Activated naive CD4-positive, alpha-beta T cell treated with anti-CD3 and anti-CD28 coated beads for 36 hours (primary cell): ENCODE measurements at regions not wholly inside any gene's neighbourhood (a gene's known extent, or its start where the extent isn't known, plus 50 kb on each side); places are given as distances from the start of the nearest gene placed in this dataset.
A peak's percentile ranks its signal among the peaks of the same experiment; 100 is the strongest.

ENCODE experiments used
- CTCF ChIA-PET: fragments of 350-600 bp; sonication (Branson Sonifier 250); formaldehyde crosslinking; loops from one replicate; lab custom pipeline; 2021; ENCODE audit warnings: antibody characterized with exemption; lab: Charles Lee
- DNase-seq: peaks from one replicate; pipeline ENCODE4 v3.0.0-alpha.2; 2020
- H3K27ac Mint-ChIP-seq: one replicate; pipeline ENCODE4 v1.8.0; 2021; ENCODE audit warnings: mild to moderate bottlenecking, mixed read lengths
- H3K27me3 Mint-ChIP-seq: one replicate; pipeline ENCODE4 v1.8.0; 2021; ENCODE audit warnings: low read depth, mixed read lengths
- H3K36me3 Mint-ChIP-seq: one replicate; pipeline ENCODE4 v1.8.0; 2021; ENCODE audit warnings: low read depth, mixed read lengths
- H3K4me1 Mint-ChIP-seq: one replicate; pipeline ENCODE4 v1.8.0; 2021; ENCODE audit warnings: low read depth, mixed read lengths
- H3K4me3 Mint-ChIP-seq: one replicate; pipeline ENCODE4 v1.8.0; 2021; ENCODE audit warnings: mild to moderate bottlenecking, moderate library complexity, mixed read lengths
- H3K9me3 Mint-ChIP-seq: one replicate; pipeline ENCODE4 v1.8.0; 2021; ENCODE audit warnings: mixed read lengths
- intact Hi-C: fragments of 100-400 bp; cut with micrococcal nuclease; formaldehyde crosslinking; loops from one replicate; pipeline ENCODE4 v1.15.1; 2023

- peaks cover 2% of the 10 kb centered on the region for H3K4me1 Mint-ChIP-seq
- intact Hi-C loops, result no loop called here
- no peaks in the 10 kb centered on the region for H3K36me3 Mint-ChIP-seq
- no peaks in the 10 kb centered on the region for H3K9me3 Mint-ChIP-seq
- H3K4me3 Mint-ChIP-seq, result no peak overlapping the region
- H3K27ac Mint-ChIP-seq, result no peak overlapping the region
- peak; percentile 13 for DNase-seq
- H3K27me3 Mint-ChIP-seq, result no peaks in the 10 kb centered on the region
- CTCF ChIA-PET, result no interaction called here
Observed at GRCh38 chrX:69028006-69028760, 137.1 kb downstream of the PJA1 start.

GRCh38 chrX:69027181-69028005, 137.9 kb downstream of the PJA1 start:
- Mint-ChIP-seq H3K4me3 (no peak overlapping the region), H3K9me3 (no peaks in the 10 kb centered on the region), H3K36me3 (no peaks in the 10 kb centered on the region), H3K27ac (no peak overlapping the region), H3K27me3 (no peaks in the 10 kb centered on the region), H3K4me1 (peaks cover 2% of the 10 kb centered on the region)
- intact Hi-C loops, result no loop called here
- CTCF ChIA-PET, result no interaction called here
- no peak for DNase-seq

- peaks cover 2% of the 10 kb centered on the region for H3K4me1 Mint-ChIP-seq
- intact Hi-C loops, result no loop called here
- no peak overlapping the region for H3K27ac Mint-ChIP-seq
- H3K36me3 Mint-ChIP-seq, result no peaks in the 10 kb centered on the region
- CTCF ChIA-PET, result no interaction called here
- H3K27me3 Mint-ChIP-seq, result no peaks in the 10 kb centered on the region
- no peaks in the 10 kb centered on the region for H3K9me3 Mint-ChIP-seq
- H3K4me3 Mint-ChIP-seq, result no peak overlapping the region
- no peak for DNase-seq
Observed at GRCh38 chrX:69025802-69026301, 139.4 kb downstream of the PJA1 start.

GRCh38 chrX:69024931-69025330, 140.3 kb downstream of the PJA1 start:
- no peak for DNase-seq
- Mint-ChIP-seq H3K4me1 (peaks cover 2% of the 10 kb centered on the region), H3K4me3 (no peak overlapping the region), H3K9me3 (no peaks in the 10 kb centered on the region), H3K27ac (no peak overlapping the region), H3K36me3 (no peaks in the 10 kb centered on the region), H3K27me3 (no peaks in the 10 kb centered on the region)
- intact Hi-C loops, result no loop called here
- CTCF ChIA-PET, result interaction anchor here (0.7 kb wide), 1 partner anchor 127 kb away, joined by 4 read pairs; no protein-coding TSS in a partner anchor

GRCh38 chrX:69024161-69024736, 141.0 kb downstream of the PJA1 start:
- Mint-ChIP-seq H3K27ac (no peak overlapping the region), H3K27me3 (no peaks in the 10 kb centered on the region), H3K4me1 (peaks cover 2% of the 10 kb centered on the region), H3K4me3 (no peak overlapping the region), H3K9me3 (no peaks in the 10 kb centered on the region), H3K36me3 (no peaks in the 10 kb centered on the region)
- intact Hi-C loops, result no loop called here
- CTCF ChIA-PET, result no interaction called here
- no peak for DNase-seq

- no peaks in the 10 kb centered on the region for H3K9me3 Mint-ChIP-seq
Observed at GRCh38 chrX:69022430-69022829, 142.8 kb downstream of the PJA1 start.

GRCh38 chrX:69021141-69021960, 143.9 kb downstream of the PJA1 start:
- Mint-ChIP-seq H3K4me1 (no peaks in the 10 kb centered on the region), H3K9me3 (no peaks in the 10 kb centered on the region), H3K27me3 (no peaks in the 10 kb centered on the region), H3K27ac (no peak overlapping the region), H3K36me3 (no peaks in the 10 kb centered on the region), H3K4me3 (no peak overlapping the region)
- no peak for DNase-seq
- CTCF ChIA-PET, result no interaction called here
- intact Hi-C loops, result no loop called here

More at GRCh38 chrX:69022430-69022829, 142.8 kb downstream of the PJA1 start:
- CTCF ChIA-PET, result no interaction called here
- H3K27me3 Mint-ChIP-seq, result no peaks in the 10 kb centered on the region
- no peak for DNase-seq
- intact Hi-C loops, result no loop called here
- H3K27ac Mint-ChIP-seq, result no peak overlapping the region
- no peaks in the 10 kb centered on the region for H3K4me1 Mint-ChIP-seq
- no peaks in the 10 kb centered on the region for H3K36me3 Mint-ChIP-seq
- no peak overlapping the region for H3K4me3 Mint-ChIP-seq

GRCh38 chrX:69020316-69020715, 144.9 kb downstream of the PJA1 start:
- no peak overlapping the region for H3K4me3 Mint-ChIP-seq
- intact Hi-C loops, result no loop called here
- H3K9me3 Mint-ChIP-seq, result no peaks in the 10 kb centered on the region
- H3K27me3 Mint-ChIP-seq, result no peaks in the 10 kb centered on the region
- H3K36me3 Mint-ChIP-seq, result no peaks in the 10 kb centered on the region
- CTCF ChIA-PET, result no interaction called here
- DNase-seq, result no peak
- no peaks in the 10 kb centered on the region for H3K4me1 Mint-ChIP-seq
- no peak overlapping the region for H3K27ac Mint-ChIP-seq

- no peak overlapping the region for H3K4me3 Mint-ChIP-seq
- no peaks in the 10 kb centered on the region for H3K9me3 Mint-ChIP-seq
- no peak for DNase-seq
- CTCF ChIA-PET, result no interaction called here
- no peaks in the 10 kb centered on the region for H3K27me3 Mint-ChIP-seq
- H3K4me1 Mint-ChIP-seq, result no peaks in the 10 kb centered on the region
- intact Hi-C loops, result no loop called here
- H3K27ac Mint-ChIP-seq, result no peak overlapping the region
- H3K36me3 Mint-ChIP-seq, result no peaks in the 10 kb centered on the region
Observed at GRCh38 chrX:69019073-69019890, 146.0 kb downstream of the PJA1 start.

GRCh38 chrX:69018416-69019072, 146.7 kb downstream of the PJA1 start:
- CTCF ChIA-PET, result no interaction called here
- DNase-seq, result no peak
- Mint-ChIP-seq H3K4me1 (no peaks in the 10 kb centered on the region), H3K27me3 (no peaks in the 10 kb centered on the region), H3K4me3 (no peak overlapping the region), H3K27ac (no peak overlapping the region), H3K36me3 (no peaks in the 10 kb centered on the region), H3K9me3 (no peaks in the 10 kb centered on the region)
- intact Hi-C loops, result no loop called here

GRCh38 chrX:69016293-69016941, 148.8 kb downstream of the PJA1 start:
- Mint-ChIP-seq H3K9me3 (no peaks in the 10 kb centered on the region), H3K27me3 (no peaks in the 10 kb centered on the region), H3K36me3 (no peaks in the 10 kb centered on the region), H3K4me3 (no peak overlapping the region), H3K27ac (no peak overlapping the region), H3K4me1 (no peaks in the 10 kb centered on the region)
- DNase-seq, result no peak
- intact Hi-C loops, result no loop called here
- CTCF ChIA-PET, result no interaction called here
